Keratinocyte (primary cell): ENCODE measurements at regions not wholly inside any gene's neighbourhood (a gene's known extent, or its start where the extent isn't known, plus 50 kb on each side); places are given as distances from the start of the nearest gene placed in this dataset.

ENCODE experiments used
- EZH2 ChIP-seq: IDR thresholded peaks from one replicate; pipeline ENCODE4 v1.6.1; 2012; ENCODE audit warnings: inconsistent platforms, mild to moderate bottlenecking, low read length, moderate library complexity
- TF ChIP-seq, protein P1 (sequence below), 3 experiments: IDR thresholded peaks in 1 of 3; conservative IDR thresholded peaks in 1 of 3; optimal IDR thresholded peaks in 1 of 3; 2 replicates in 2 of 3; 3 replicates in 1 of 3; pipeline versions ENCODE3 to v1.5.1; 2011; ENCODE audit warnings: low read length in 3 of 3, mild to moderate bottlenecking in 3 of 3, moderate library complexity in 2 of 3, control low read depth in 1 of 3, inconsistent platforms in 1 of 3; ENCODE audit not compliant: insufficient read depth in 2 of 3; ENCODE audit errors: extremely low read depth in 1 of 3

GRCh38 chr2:75277111-75277510 is 77.8 kb upstream of the TACR1 start:
- TF ChIP-seq, protein P1, sequence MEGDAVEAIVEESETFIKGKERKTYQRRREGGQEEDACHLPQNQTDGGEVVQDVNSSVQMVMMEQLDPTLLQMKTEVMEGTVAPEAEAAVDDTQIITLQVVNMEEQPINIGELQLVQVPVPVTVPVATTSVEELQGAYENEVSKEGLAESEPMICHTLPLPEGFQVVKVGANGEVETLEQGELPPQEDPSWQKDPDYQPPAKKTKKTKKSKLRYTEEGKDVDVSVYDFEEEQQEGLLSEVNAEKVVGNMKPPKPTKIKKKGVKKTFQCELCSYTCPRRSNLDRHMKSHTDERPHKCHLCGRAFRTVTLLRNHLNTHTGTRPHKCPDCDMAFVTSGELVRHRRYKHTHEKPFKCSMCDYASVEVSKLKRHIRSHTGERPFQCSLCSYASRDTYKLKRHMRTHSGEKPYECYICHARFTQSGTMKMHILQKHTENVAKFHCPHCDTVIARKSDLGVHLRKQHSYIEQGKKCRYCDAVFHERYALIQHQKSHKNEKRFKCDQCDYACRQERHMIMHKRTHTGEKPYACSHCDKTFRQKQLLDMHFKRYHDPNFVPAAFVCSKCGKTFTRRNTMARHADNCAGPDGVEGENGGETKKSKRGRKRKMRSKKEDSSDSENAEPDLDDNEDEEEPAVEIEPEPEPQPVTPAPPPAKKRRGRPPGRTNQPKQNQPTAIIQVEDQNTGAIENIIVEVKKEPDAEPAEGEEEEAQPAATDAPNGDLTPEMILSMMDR (optimal IDR thresholded peaks at IDR 0.05 in 1 of 3, IDR thresholded peaks at IDR 0.05 in 1 of 3, conservative IDR thresholded peaks at IDR 0.05 in 1 of 3; ENCODE audit: extremely low read depth in 1 of 3, insufficient read depth in 2 of 3, low read length in 3 of 3) = no peak
- TF ChIP-seq EZH2 = no peak
